H1 (cell line): ENCODE measurements at regions not wholly inside any gene's neighbourhood (a gene's known extent, or its start where the extent isn't known, plus 50 kb on each side); places are given as distances from the start of the nearest gene placed in this dataset.

ENCODE experiments used
- EGR1 ChIP-seq: IDR thresholded peaks from 2 replicates; pipeline ENCODE4 v1.6.1; 2011; ENCODE audit warnings: low read depth, low read length, borderline replicate concordance
- FOSL1 ChIP-seq: IDR thresholded peaks from 2 replicates; pipeline ENCODE4 v1.6.1; 2011; ENCODE audit warnings: mild to moderate bottlenecking, low read depth, low read length, moderate library complexity; ENCODE audit not compliant: insufficient read depth
- USF2 ChIP-seq: IDR thresholded peaks from 2 replicates; pipeline ENCODE4 v1.6.1; 2011; ENCODE audit warnings: low read length, improper control_type of control experiment

GRCh38 chr10:129174232-129175014 is 292.6 kb upstream of the MGMT start (continued):
- TF ChIP-seq USF2 (no peak), EGR1 (no peak), FOSL1 (no peak)
